ENCODE measurements at regions not wholly inside any gene's neighbourhood (a gene's known extent, or its start where the extent isn't known, plus 50 kb on each side); places are given as distances from the start of the nearest gene placed in this dataset.
"Not testable (repeated sequence)": the region's sequence is repeated elsewhere in the genome, so short reads cannot be mapped to it uniquely, and the experiment has no call there.

DNA sequence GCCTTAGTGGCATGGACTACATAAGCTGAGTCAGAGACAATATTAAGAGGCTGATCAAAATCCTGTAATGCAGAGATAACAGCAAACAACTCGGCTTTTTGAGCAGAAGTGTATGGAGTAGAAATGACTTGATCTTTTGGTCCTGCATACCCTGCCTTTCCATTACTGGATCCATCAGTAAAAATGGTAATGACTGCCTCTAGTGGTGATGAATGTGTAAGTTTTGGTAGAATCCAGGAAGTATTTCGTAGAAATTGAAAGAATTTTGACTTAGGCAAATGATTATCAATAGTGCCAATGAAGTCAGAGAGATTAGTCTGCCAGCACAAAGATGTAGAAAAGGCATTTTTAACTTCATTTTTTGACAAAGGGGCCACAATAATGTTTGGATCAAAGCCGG lies 146.4 kb upstream of the API5 start:
- in situ Hi-C loops (cut with MboI; ENCODE audit: low sequenced_read_pairs), result not testable (repeated sequence)

DNA sequence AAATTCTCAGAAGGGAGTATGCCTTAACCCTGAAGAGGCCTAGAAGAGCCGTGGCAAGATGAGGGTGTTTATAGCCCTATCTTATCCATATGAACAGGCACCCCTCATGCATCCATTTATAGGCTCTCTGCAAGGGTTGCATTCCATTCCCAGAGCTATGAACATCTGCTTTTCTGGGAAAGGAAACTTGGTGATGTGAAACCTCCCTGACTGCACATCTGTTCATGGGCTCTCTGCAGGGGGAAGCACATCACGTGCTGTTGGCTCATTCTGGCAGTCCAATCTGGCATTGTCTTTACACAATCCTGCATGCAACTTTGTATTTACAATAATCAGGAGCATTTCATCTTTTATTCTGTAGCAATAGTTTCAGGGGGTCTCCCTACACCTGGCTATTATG lies 143.6 kb upstream of the API5 start:
- in situ Hi-C loops (cut with MboI; ENCODE audit: low sequenced_read_pairs), result not testable (repeated sequence)

DNA sequence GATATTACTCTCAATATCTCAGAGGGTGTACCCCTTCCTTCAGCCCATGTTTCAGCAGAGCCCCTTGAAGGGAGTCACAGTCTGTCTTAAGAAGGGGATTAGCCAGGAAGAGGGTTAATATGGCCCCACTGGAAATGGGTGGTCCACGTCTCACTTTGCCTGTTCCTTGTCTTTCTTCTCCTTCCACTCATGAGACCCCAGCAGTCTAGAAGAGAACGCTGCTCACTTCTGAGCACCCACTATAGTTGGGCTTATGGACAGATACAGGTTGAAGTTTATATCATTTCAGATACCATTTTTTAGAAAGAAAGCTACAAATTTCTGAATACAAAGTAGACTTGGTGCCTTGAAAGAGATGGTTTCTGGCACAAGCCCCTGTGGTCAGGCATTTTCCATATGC lies 139.3 kb upstream of the API5 start:
- in situ Hi-C loops (cut with MboI; ENCODE audit: low sequenced_read_pairs), result no loop called here

DNA sequence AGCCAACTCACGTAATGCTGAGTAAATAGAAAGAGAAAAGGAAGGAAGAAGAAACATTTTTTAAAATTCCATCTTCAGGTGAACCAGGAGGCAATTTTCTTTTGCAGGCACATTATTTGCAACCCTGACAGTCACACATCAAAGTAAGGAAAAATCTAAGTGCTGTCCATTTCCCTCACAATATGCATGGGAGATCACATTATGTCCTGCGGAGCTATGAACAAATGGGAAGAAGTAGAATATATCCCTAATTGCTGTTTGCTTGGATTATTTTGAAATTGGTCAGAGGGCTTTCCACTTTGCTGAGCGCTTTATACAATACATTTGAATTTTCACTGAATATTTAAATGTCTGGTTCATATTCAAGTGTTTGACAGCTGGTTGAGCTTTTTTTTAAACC lies 133.8 kb upstream of the API5 start:
- in situ Hi-C loops (cut with MboI; ENCODE audit: low sequenced_read_pairs), result no loop called here

DNA sequence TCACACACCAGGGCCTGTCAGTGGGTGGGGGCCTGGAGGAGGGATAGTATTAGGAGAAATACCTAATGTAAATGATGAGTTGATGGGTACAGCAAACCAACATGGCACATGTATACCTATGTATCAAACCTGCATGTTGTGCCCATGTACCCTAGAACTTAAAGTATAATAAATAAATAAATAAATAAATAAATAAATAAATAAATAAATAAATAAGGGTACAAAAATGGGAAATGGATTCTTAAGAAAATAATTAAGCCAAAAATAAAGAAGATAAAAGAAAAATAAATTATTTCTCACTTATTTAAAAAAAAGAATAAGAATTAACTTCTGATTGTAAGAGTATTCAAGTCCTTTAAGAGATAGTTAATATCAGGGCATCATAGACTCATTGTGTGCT lies 117.3 kb upstream of the API5 start:
- in situ Hi-C loops (cut with MboI; ENCODE audit: low sequenced_read_pairs), result not testable (repeated sequence)

DNA sequence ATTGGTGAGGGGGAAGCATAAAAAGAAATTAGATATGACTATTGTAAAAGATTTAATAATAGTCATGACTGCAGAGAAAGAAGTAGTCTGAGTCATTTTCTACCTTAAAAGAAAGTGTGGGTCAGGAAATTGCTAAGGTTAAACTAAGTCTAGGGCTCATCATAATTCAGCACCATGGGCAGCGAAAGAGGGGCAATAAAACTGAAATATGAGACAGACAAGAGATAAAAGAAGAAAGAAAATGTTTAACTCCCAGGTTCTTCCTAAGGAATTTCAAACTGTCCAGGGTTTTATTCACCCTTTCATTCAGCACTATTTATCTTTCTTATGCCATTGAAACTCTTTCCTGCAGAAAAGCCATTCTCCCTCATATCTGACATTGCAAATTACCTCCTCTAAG lies 114.4 kb upstream of the API5 start:
- in situ Hi-C loops (cut with MboI; ENCODE audit: low sequenced_read_pairs), result no loop called here

DNA sequence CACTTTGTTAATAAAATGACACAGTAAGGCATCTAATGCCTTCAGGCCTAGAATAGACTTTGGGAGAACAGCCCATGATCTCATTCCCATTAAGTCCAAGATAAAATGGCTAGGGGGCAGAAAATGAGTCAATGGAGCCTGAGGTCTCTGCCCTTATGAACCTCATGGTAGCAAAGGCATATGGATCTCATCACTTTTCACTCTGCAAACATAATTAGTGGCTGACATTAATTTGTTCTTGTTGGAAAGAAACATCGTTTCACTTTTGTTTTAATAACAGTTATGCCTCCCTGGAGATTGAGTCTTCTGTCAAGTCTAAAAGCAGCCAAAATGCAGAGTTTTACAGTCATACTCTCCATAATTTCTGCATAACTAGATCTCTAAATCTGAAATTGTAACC lies 111.8 kb upstream of the API5 start:
- in situ Hi-C loops (cut with MboI; ENCODE audit: low sequenced_read_pairs), result no loop called here

DNA sequence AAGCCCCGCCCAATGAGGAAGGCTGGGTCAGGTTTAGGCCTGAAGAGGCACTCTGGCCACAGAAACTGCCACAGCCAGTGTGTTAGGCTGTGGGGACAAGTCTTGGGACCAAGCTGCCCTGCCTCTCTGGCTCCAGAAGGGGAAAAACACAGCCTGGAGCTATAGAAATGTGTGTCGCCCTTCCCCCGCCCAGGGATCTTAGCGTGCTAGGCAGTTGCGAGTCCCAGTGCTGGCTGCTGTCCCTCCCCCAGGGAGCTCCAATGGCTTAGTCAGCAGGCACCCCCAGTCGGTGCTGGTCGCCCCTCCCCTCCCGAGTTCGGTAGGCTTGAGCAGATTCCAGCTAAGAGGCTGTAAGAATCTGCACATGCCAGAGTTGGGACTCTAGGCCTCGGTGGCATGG lies 99.5 kb upstream of the API5 start:
- in situ Hi-C loops (cut with MboI; ENCODE audit: low sequenced_read_pairs), result no loop called here

DNA sequence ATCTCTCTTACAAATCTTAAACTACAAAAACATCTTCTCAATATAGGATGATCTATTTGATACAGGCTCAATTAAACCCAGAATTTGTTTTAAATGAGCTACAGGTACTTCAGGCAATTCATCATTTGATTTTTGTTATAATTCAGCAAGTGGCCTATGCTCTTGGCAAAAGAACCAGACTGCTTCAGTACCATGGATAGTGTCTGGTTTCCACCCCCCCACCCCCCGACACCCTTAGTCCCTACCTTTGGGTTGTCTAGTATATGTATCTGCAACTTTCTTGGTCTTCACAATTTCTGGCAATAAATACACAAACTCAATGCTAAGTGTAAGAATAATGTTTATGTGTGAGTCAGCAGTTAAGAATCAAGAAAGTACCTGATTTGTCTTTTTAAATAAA lies 97.3 kb upstream of the API5 start:
- in situ Hi-C loops (cut with MboI; ENCODE audit: low sequenced_read_pairs), result no loop called here

DNA sequence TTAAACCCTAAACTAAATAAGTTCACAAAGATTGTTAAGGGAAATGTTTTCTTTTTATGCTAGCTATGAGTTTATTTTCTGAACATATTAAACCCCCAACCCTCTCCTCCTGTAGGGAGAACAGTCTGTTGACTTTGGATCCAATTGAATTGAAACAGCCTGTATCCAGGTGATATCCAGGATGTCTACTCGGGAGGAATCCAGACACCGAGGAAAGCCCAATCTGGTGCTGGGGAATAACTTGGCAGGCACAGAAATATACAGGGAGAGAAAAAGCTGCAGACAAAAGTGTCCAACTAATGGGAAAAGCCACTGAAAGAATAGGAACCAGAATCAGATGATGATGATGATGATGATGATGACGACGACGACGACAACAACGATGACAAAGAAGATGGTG lies 93.9 kb upstream of the API5 start:
- in situ Hi-C loops (cut with MboI; ENCODE audit: low sequenced_read_pairs), result no loop called here

DNA sequence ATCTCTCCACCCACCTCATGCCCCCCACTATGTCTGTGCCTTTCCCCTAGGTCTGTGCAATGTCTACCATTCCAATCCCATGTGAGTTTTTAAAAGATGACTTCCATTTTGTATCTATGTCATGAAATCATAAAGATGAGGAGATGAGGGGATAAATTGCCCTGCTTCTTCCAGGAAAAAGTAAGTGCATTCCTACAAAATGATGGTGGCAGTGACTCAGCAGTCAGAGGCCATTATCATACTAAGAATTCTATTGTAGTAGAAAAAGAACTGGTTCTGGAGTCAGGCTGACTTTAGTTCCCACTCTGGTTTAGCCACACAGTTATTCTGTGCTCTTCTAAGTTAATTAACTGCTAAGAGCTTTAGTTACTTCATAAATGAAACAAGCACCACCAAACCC lies 89.6 kb upstream of the API5 start:
- in situ Hi-C loops (cut with MboI; ENCODE audit: low sequenced_read_pairs), result no loop called here

DNA sequence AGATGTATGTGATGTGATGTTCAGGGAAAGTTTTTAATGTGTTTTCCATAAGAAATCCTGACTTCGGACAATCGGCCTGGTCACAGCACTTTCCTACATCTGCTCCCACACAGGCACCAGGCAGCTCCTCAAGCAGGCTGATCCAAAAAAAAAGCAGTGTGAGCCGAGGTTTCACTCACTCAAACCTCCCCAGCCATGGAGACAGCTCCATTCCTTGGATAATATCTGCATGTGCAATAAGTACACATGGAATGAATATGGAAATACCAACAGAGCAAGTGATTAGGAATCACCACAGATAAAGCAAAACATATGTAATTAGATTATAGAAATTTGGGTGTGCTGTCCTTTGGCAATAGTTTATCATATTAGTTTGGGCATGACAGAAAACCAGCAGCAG lies 88.8 kb upstream of the API5 start:
- in situ Hi-C loops (cut with MboI; ENCODE audit: low sequenced_read_pairs), result no loop called here

DNA sequence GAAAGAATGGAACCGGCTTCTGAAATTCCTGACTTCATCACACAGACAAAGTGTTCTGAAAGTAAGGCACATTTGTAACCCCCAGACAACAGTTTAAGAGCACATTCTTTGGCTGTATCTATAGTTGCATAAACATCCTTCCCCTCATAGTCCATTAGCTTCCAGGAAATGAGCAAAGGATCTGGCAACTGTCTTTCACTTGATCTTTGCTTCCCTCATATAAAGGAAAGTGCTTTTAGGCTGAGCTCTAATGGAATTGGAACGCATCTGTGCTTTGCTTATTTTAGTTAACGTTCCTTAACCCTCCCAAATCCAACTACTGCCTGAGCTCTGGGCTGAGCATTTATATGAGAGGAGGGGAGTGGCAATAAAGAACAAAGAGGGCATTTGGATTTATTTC lies 76.9 kb upstream of the API5 start:
- in situ Hi-C loops (cut with MboI; ENCODE audit: low sequenced_read_pairs), result no loop called here

DNA sequence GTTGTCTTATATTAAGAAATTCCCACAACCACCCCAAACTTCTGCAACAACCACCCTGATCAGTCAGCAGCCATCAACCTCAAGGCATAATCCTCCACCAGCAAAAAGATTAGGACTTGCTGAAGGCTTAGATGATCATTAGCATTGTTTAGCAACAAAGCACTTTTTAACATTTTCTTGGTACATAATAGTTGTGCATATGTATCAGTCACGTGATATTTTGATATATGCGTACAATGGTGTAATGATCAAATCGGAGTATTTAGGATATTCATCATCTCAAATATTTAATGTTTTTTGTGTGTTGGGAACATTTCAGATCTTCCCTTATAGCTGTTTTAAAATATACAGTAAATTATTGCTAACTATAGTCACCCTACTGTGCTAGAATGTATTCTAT lies 73.5 kb upstream of the API5 start:
- in situ Hi-C loops (cut with MboI; ENCODE audit: low sequenced_read_pairs), result no loop called here

DNA sequence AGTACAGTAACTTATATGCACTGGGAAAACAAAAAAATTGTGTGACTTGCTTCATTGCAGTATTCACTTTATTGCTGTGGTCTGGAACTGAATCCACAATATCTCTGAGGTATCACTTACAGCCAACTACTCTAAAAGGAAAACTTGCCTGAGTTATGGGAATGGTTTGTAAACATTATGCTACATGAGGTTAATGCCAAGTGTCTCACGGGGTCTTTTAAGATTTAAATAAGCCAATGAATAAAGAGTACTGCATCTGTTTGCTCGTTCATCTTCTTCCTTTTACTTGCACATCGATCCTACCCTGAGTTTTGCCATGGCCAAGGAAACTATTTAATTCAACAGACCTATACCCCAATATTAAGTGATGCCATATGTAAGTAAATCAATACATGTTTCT lies 72.0 kb upstream of the API5 start:
- in situ Hi-C loops (cut with MboI; ENCODE audit: low sequenced_read_pairs), result no loop called here

DNA sequence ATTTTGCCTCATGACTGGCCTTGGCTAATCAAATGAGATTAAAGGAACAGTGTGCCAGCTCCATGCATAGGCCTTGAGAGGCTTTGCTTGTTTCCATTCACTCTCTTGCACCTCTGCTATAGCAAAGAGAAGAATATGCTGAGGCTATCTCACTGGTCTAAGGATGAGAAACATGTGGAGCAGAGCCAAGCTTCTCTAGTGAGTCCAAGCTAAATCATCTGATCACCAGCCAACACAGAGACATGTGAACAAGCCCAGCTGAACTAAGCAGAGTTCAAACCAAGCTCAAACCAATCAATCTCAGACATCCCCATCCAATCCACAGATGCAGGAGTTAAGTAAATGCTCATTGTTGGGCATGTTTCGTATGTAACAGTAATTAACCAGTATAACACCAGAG lies 69.4 kb upstream of the API5 start:
- in situ Hi-C loops (cut with MboI; ENCODE audit: low sequenced_read_pairs), result no loop called here

DNA sequence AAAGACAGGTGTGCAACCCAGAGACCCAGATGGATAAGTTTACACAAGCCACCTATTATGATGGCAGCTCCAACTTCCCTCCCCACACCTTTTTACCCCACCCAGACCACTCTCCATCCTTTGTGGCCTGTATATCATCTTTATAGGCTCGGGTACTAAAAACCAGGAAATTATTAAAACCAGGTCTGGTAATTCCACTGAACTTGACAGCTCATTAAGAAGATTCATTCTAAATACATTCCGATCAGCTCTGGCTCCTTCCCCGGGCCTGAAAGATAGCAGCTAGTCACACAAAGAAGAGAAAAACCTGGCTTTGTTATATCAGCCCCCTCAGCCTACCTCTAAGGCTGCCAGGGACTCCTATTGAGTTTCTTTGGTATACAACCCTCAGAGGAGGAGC lies 67.9 kb upstream of the API5 start:
- in situ Hi-C loops (cut with MboI; ENCODE audit: low sequenced_read_pairs), result no loop called here

DNA sequence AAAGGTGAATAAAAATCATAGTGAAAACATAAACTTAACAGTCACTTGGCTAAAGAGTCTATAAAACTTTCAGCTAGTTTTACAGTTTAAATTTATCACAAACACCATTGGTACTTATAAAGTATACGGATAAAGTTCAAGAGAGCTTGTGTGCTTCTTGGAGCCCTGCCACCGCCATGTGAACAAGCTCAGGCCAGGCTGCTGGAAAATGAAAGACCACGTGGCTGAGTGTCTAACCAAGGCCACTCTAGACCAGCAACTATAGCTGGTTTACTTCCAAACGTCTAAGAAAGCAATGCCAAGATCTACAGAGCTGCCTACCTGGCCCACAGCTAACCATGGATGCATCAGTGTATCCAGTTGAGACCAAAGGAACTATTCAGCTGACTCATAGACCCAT lies 66.3 kb upstream of the API5 start:
- in situ Hi-C loops (cut with MboI; ENCODE audit: low sequenced_read_pairs), result no loop called here

DNA sequence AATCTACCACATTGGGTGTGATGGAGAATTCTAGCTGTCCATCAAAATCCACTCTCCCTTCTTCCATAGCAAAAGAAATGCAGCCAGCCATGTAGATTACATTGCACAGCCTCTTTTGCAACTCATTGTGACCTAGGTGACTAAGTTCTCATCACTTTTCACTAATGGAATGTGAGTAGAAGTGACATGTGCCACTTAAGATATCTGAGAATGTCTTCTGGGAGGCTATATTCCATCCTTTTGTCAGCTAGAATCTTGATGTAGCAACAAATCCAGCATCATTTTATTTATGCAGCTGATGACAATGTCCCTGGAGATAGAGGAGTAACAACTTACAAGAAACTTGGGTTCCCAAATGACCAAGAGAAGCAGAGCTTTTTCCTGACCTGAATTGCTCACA lies 61.5 kb upstream of the API5 start:
- in situ Hi-C loops (cut with MboI; ENCODE audit: low sequenced_read_pairs), result no loop called here

DNA sequence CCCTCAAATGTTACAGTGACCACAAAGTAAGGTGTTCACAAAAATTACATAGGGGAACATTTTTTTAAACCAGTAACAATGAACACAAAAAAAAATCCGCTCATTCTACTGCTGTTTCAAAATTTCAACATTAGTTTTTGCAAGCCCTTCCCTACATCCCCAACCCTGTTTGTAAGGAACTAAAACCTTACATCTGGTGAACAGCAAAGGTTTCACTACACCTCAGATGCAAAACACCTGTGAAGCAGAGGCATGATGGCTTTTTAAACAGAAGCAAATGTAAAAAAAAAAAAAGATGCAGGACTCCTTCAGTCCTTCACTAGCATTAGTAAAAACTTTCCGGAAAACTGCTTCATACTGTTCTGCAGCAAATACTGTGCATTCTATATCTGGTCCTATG lies 50.0 kb upstream of the API5 start:
- in situ Hi-C loops (cut with MboI; ENCODE audit: low sequenced_read_pairs), result no loop called here
